ENCODE measurements at regions not wholly inside any gene's neighbourhood (a gene's known extent, or its start where the extent isn't known, plus 50 kb on each side); places are given as distances from the start of the nearest gene placed in this dataset.
"Not testable (repeated sequence)": the region's sequence is repeated elsewhere in the genome, so short reads cannot be mapped to it uniquely, and the experiment has no call there.

DNA sequence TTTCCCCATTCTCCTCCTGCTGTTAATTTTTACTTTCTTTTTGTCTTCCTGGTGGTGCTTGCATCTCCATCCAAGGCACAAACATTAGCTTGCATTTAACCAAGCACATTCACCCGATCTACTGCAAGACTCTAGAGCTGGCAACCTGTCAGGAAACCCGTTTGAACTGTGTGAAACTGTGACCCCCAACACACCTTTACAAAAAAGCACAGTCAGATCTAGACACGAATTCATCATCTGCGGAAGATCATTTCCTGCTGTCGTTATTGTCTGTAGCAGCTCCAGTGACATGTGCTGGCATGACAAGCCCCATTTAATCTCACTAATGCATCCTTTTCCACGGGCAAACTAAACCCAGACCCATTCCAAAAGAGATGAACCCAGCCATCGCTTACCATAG lies 340.5 kb downstream of the VRK1 start:
- Histone ChIP-seq H3K27ac (no peak overlapping the region), H3K9me3 (no peaks in the 10 kb centered on the region), H3K27me3 (no peaks in the 10 kb centered on the region), H3K36me3 (no peaks in the 10 kb centered on the region), H3K4me3 (no peak overlapping the region), H3K4me1 (no peaks in the 10 kb centered on the region)
- no peak for DNase-seq
- intact Hi-C loops (cut with DNase I; ENCODE audit: low total_unique reads) = no loop called here
- no peak for TF ChIP-seq CTCF (IDR thresholded peaks at IDR 0.05)

- no peak for DNase-seq
- TF ChIP-seq CTCF (IDR thresholded peaks at IDR 0.05) = no peak
- no peak overlapping the region for H3K4me3 ChIP-seq
- H3K27ac ChIP-seq = no peak overlapping the region
- H3K36me3 ChIP-seq = no peaks in the 10 kb centered on the region
- no peaks in the 10 kb centered on the region for H3K27me3 ChIP-seq
- no peaks in the 10 kb centered on the region for H3K4me1 ChIP-seq
- H3K9me3 ChIP-seq = no peaks in the 10 kb centered on the region
- intact Hi-C loops (cut with DNase I; ENCODE audit: low total_unique reads) = no loop called here
Observed at GRCh38 chr14:97138801-97139200, 341.6 kb downstream of the VRK1 start.

DNA sequence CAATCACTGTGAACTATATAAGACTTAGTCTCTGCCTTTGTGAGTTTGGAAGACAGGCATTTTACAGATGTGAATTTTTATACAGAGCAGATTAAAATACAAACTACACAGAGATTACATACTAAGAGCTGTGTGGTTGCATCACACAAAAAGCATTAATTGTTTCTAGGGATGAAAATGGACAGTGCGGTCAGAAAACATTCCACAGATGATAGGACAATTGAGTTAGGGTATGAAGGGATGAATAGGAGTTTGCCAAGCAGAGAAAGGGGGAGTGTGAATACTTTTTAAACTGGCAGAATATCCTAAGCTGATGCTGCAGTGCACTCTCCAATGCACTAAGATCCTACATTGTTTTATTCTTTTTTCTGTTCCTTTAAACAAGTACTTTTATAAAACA lies 345.8 kb downstream of the VRK1 start:
- Histone ChIP-seq H3K27me3 (no peaks in the 10 kb centered on the region), H3K36me3 (no peaks in the 10 kb centered on the region), H3K4me1 (no peaks in the 10 kb centered on the region), H3K27ac (no peak overlapping the region), H3K4me3 (no peak overlapping the region), H3K9me3 (no peaks in the 10 kb centered on the region)
- intact Hi-C loops (cut with DNase I; ENCODE audit: low total_unique reads) = no loop called here
- no peak for DNase-seq
- TF ChIP-seq CTCF (IDR thresholded peaks at IDR 0.05) = no peak

GRCh38 chr14:97143456-97143855 lies 346.3 kb downstream of the VRK1 start:
- no peak for DNase-seq
- Histone ChIP-seq H3K9me3 (no peaks in the 10 kb centered on the region), H3K27ac (no peak overlapping the region), H3K36me3 (no peaks in the 10 kb centered on the region), H3K4me3 (no peak overlapping the region), H3K4me1 (no peaks in the 10 kb centered on the region), H3K27me3 (no peaks in the 10 kb centered on the region)
- TF ChIP-seq CTCF (IDR thresholded peaks at IDR 0.05) = no peak
- intact Hi-C loops (cut with DNase I; ENCODE audit: low total_unique reads) = no loop called here

DNA sequence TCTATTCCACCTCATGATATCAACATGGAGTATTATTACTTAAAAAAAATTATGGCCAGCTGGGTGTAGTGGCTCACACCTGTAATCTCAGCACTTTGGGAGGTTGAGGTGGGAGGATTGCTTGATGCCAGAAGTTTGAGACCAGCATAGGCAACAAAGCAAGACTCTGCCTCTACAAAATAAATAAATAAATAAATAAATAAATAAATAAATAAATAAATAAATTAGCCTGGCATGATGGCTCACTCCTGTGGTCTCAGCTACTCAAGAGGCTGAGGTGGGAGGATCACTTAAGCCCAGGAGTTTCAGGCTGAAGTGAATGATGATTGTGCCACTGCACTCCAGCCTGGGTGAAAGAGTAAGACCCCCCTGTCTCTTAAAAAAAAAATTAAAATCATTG lies 350.8 kb downstream of the VRK1 start:
- H3K27ac ChIP-seq; H3K9me3 ChIP-seq; H3K27me3 ChIP-seq; H3K4me3 ChIP-seq; intact Hi-C loops (cut with DNase I; ENCODE audit: low total_unique reads); DNase-seq; H3K36me3 ChIP-seq; H3K4me1 ChIP-seq: not testable (repeated sequence)

DNA sequence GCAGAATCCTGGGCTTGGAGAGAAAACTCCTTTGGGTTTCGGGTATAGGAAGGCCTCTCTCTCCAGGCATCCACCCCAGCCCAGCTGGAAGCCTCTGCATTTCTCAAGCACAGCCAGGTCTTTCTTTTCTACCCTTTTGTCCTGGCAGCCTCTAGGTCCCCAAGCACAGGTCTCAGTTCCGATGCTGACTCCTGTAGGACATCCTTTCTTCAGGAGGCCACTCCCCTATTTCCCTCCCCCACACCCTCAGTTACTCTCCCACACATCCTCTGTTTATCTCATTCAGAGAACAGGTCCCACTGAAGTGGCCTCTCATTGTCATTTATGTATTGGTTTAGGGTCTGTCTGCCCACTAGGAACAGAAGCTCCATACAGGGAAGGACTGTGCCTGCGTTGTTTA lies 352.6 kb downstream of the VRK1 start:
- intact Hi-C loops (cut with DNase I; ENCODE audit: low total_unique reads) = no loop called here
- no peaks in the 10 kb centered on the region for H3K9me3 ChIP-seq
- no peak overlapping the region for H3K4me3 ChIP-seq
- DNase-seq = no peak
- H3K27ac ChIP-seq = no peak overlapping the region
- H3K27me3 ChIP-seq = no peaks in the 10 kb centered on the region
- no peaks in the 10 kb centered on the region for H3K4me1 ChIP-seq
- no peak for TF ChIP-seq CTCF (IDR thresholded peaks at IDR 0.05)
- no peaks in the 10 kb centered on the region for H3K36me3 ChIP-seq
